ENCODE measurements at regions not wholly inside any gene's neighbourhood (a gene's known extent, or its start where the extent isn't known, plus 50 kb on each side); places are given as distances from the start of the nearest gene placed in this dataset.
"Not testable (repeated sequence)": the region's sequence is repeated elsewhere in the genome, so short reads cannot be mapped to it uniquely, and the experiment has no call there.

GRCh38 chr5:106259431-106260090 lies 1411.2 kb downstream of the EFNA5 start:
- not testable (repeated sequence) for ATAC-seq (replicated peaks in 1 of 4)

GRCh38 chr5:106258591-106259125 lies 1412.1 kb downstream of the EFNA5 start:
- no peaks in the 10 kb centered on the region for H3K27me3 ChIP-seq (replicated peaks in 1 of 2; ENCODE audit: control insufficient read depth in 2 of 2, extremely low read depth in 1 of 2, insufficient read depth in 2 of 2, low read length in 1 of 2)
- H3K27ac Mint-ChIP-seq, result no peak overlapping the region
- no peak overlapping the region for H3K4me3 ChIP-seq (ENCODE audit: control insufficient read depth in 1 of 2, extremely low read depth in 1 of 2, low read length in 1 of 2)
- no peaks in the 10 kb centered on the region for H3K36me3 Mint-ChIP-seq
- H3K9me3 ChIP-seq, result no peaks in the 10 kb centered on the region
- ATAC-seq (replicated peaks in 1 of 4) (no peak), DNase-seq (no peak)
- H3K4me1 Mint-ChIP-seq, result no peaks in the 10 kb centered on the region
- no peak overlapping the region for H3K27ac ChIP-seq (ENCODE audit: low read length)
- POLR2A ChIA-PET, result interaction anchor here in 1 of 2 donors (0.7 kb wide), 1 partner anchor 694 kb away, joined by 4 read pairs; no protein-coding TSS in a partner anchor
- no peaks in the 10 kb centered on the region for H3K4me1 ChIP-seq (ENCODE audit: control insufficient read depth in 1 of 2, extremely low read depth in 1 of 2, insufficient read depth in 2 of 2, low read length in 2 of 2)
- no peaks in the 10 kb centered on the region for H3K36me3 ChIP-seq (ENCODE audit: control insufficient read depth in 2 of 2, extremely low read depth in 1 of 2, insufficient read depth in 1 of 2, low read length in 1 of 2)
- H3K27me3 Mint-ChIP-seq, result no peaks in the 10 kb centered on the region
- no CpG with 5 or more reads among the region's 3 CpGs for WGBS (ENCODE audit: insufficient coverage)
- CTCF ChIA-PET, result no interaction called here
- H3K4me3 Mint-ChIP-seq, result no peak overlapping the region
- H3K9me3 Mint-ChIP-seq, result peaks cover 0 to 8% (median 3%) of the 10 kb centered on the region in 3 donors

More at GRCh38 chr5:106259431-106260090, 1411.2 kb downstream of the EFNA5 start:
- H3K4me1 ChIP-seq (ENCODE audit: control insufficient read depth in 1 of 2, extremely low read depth in 1 of 2, insufficient read depth in 2 of 2, low read length in 2 of 2); H3K27ac Mint-ChIP-seq; H3K9me3 Mint-ChIP-seq; H3K27ac ChIP-seq (ENCODE audit: low read length); H3K27me3 ChIP-seq (replicated peaks in 1 of 2; ENCODE audit: control insufficient read depth in 2 of 2, extremely low read depth in 1 of 2, insufficient read depth in 2 of 2, low read length in 1 of 2); CTCF ChIA-PET; H3K4me3 ChIP-seq (ENCODE audit: control insufficient read depth in 1 of 2, extremely low read depth in 1 of 2, low read length in 1 of 2); DNase-seq; H3K36me3 ChIP-seq (ENCODE audit: control insufficient read depth in 2 of 2, extremely low read depth in 1 of 2, insufficient read depth in 1 of 2, low read length in 1 of 2); POLR2A ChIA-PET; H3K9me3 ChIP-seq; H3K4me3 Mint-ChIP-seq; H3K27me3 Mint-ChIP-seq; H3K4me1 Mint-ChIP-seq; H3K36me3 Mint-ChIP-seq: not testable (repeated sequence)
- 78% methylated on average over 4 of the region's 11 CpGs for WGBS (ENCODE audit: insufficient coverage)

- Histone ChIP-seq H3K36me3 (ENCODE audit: control insufficient read depth in 2 of 2, extremely low read depth in 1 of 2, insufficient read depth in 1 of 2, low read length in 1 of 2) (no peaks in the 10 kb centered on the region), H3K27me3 (replicated peaks in 1 of 2; ENCODE audit: control insufficient read depth in 2 of 2, extremely low read depth in 1 of 2, insufficient read depth in 2 of 2, low read length in 1 of 2) (no peaks in the 10 kb centered on the region), H3K4me1 (ENCODE audit: control insufficient read depth in 1 of 2, extremely low read depth in 1 of 2, insufficient read depth in 2 of 2, low read length in 2 of 2) (no peaks in the 10 kb centered on the region), H3K4me3 (ENCODE audit: control insufficient read depth in 1 of 2, extremely low read depth in 1 of 2, low read length in 1 of 2) (no peak overlapping the region), H3K27ac (ENCODE audit: low read length) (no peak overlapping the region), H3K9me3 (no peaks in the 10 kb centered on the region)
- no peak overlapping the region for H3K27ac Mint-ChIP-seq
- POLR2A ChIA-PET, result no interaction called here
- no peaks in the 10 kb centered on the region for H3K36me3 Mint-ChIP-seq
- ATAC-seq (replicated peaks in 1 of 4) (no peak), DNase-seq (no peak)
- H3K4me3 Mint-ChIP-seq, result no peak overlapping the region
- H3K4me1 Mint-ChIP-seq, result no peaks in the 10 kb centered on the region
- no peaks in the 10 kb centered on the region for H3K27me3 Mint-ChIP-seq
- WGBS (ENCODE audit: insufficient coverage), result 57% methylated on average over 1 of the region's 1 CpG
- peaks cover 2 to 8% (median 4%) of the 10 kb centered on the region in 3 donors for H3K9me3 Mint-ChIP-seq
- CTCF ChIA-PET, result no interaction called here
Measured at GRCh38 chr5:106254784-106255183, 1416.0 kb downstream of the EFNA5 start.

GRCh38 chr5:106246044-106246745 lies 1424.5 kb downstream of the EFNA5 start:
- peaks cover 6 to 16% (median 8%) of the 10 kb centered on the region in 3 donors for H3K9me3 Mint-ChIP-seq
- H3K9me3 ChIP-seq; H3K36me3 Mint-ChIP-seq; DNase-seq; H3K36me3 ChIP-seq (ENCODE audit: control insufficient read depth in 2 of 2, extremely low read depth in 1 of 2, insufficient read depth in 1 of 2, low read length in 1 of 2); POLR2A ChIA-PET; H3K27ac ChIP-seq (ENCODE audit: low read length); ATAC-seq (replicated peaks in 1 of 4); H3K27me3 ChIP-seq (replicated peaks in 1 of 2; ENCODE audit: control insufficient read depth in 2 of 2, extremely low read depth in 1 of 2, insufficient read depth in 2 of 2, low read length in 1 of 2); H3K4me1 Mint-ChIP-seq; H3K27me3 Mint-ChIP-seq; H3K27ac Mint-ChIP-seq; H3K4me3 Mint-ChIP-seq; H3K4me1 ChIP-seq (ENCODE audit: control insufficient read depth in 1 of 2, extremely low read depth in 1 of 2, insufficient read depth in 2 of 2, low read length in 2 of 2); CTCF ChIA-PET; H3K4me3 ChIP-seq (ENCODE audit: control insufficient read depth in 1 of 2, extremely low read depth in 1 of 2, low read length in 1 of 2): not testable (repeated sequence)
- WGBS (ENCODE audit: insufficient coverage), result 93% methylated on average over 31 of the region's 46 CpGs

- no peak overlapping the region for H3K27ac ChIP-seq (ENCODE audit: low read length)
- H3K27me3 ChIP-seq (replicated peaks in 1 of 2; ENCODE audit: control insufficient read depth in 2 of 2, extremely low read depth in 1 of 2, insufficient read depth in 2 of 2, low read length in 1 of 2), result no peaks in the 10 kb centered on the region
- H3K27ac Mint-ChIP-seq, result no peak overlapping the region
- H3K4me1 Mint-ChIP-seq, result no peaks in the 10 kb centered on the region
- no peak overlapping the region for H3K4me3 ChIP-seq (ENCODE audit: control insufficient read depth in 1 of 2, extremely low read depth in 1 of 2, low read length in 1 of 2)
- no peaks in the 10 kb centered on the region for H3K27me3 Mint-ChIP-seq
- DNase-seq (no peak), ATAC-seq (replicated peaks in 1 of 4) (no peak)
- no peaks in the 10 kb centered on the region for H3K9me3 ChIP-seq
- H3K36me3 ChIP-seq (ENCODE audit: control insufficient read depth in 2 of 2, extremely low read depth in 1 of 2, insufficient read depth in 1 of 2, low read length in 1 of 2), result no peaks in the 10 kb centered on the region
- H3K4me1 ChIP-seq (ENCODE audit: control insufficient read depth in 1 of 2, extremely low read depth in 1 of 2, insufficient read depth in 2 of 2, low read length in 2 of 2), result no peaks in the 10 kb centered on the region
- no peak overlapping the region for H3K4me3 Mint-ChIP-seq
- CTCF ChIA-PET, result no interaction called here
- no peaks in the 10 kb centered on the region for H3K36me3 Mint-ChIP-seq
- H3K9me3 Mint-ChIP-seq, result peaks cover 3 to 12% (median 6%) of the 10 kb centered on the region in 3 donors
- POLR2A ChIA-PET, result no interaction called here
Measured at GRCh38 chr5:106241409-106241808, 1429.3 kb downstream of the EFNA5 start.

GRCh38 chr5:106205916-106206571 lies 1464.7 kb downstream of the EFNA5 start:
- Histone ChIP-seq H3K27me3 (replicated peaks in 1 of 2; ENCODE audit: control insufficient read depth in 2 of 2, extremely low read depth in 1 of 2, insufficient read depth in 2 of 2, low read length in 1 of 2) (no peaks in the 10 kb centered on the region), H3K36me3 (ENCODE audit: control insufficient read depth in 2 of 2, extremely low read depth in 1 of 2, insufficient read depth in 1 of 2, low read length in 1 of 2) (no peaks in the 10 kb centered on the region), H3K27ac (ENCODE audit: low read length) (no peak overlapping the region), H3K4me3 (ENCODE audit: control insufficient read depth in 1 of 2, extremely low read depth in 1 of 2, low read length in 1 of 2) (no peak overlapping the region), H3K9me3 (no peaks in the 10 kb centered on the region), H3K4me1 (ENCODE audit: control insufficient read depth in 1 of 2, extremely low read depth in 1 of 2, insufficient read depth in 2 of 2, low read length in 2 of 2) (no peaks in the 10 kb centered on the region)
- ATAC-seq (replicated peaks in 1 of 4) (no peak), DNase-seq (no peak)
- Mint-ChIP-seq H3K4me3 (no peak overlapping the region), H3K9me3 (peaks cover 0 to 26% (median 9%) of the 10 kb centered on the region in 3 donors), H3K4me1 (no peaks in the 10 kb centered on the region), H3K27ac (no peak overlapping the region), H3K27me3 (no peaks in the 10 kb centered on the region), H3K36me3 (no peaks in the 10 kb centered on the region)
- CTCF ChIA-PET, result interaction anchor here in 1 of 2 donors (0.6 kb wide), 1 partner anchor 15 kb away, joined by 3 read pairs; no protein-coding TSS in a partner anchor
- 94% methylated on average over 19 of the region's 25 CpGs for WGBS (ENCODE audit: insufficient coverage)
- POLR2A ChIA-PET, result no interaction called here

Measured in T-cell (primary cell).